ENCODE measurements at regions not wholly inside any gene's neighbourhood (a gene's known extent, or its start where the extent isn't known, plus 50 kb on each side); places are given as distances from the start of the nearest gene placed in this dataset.

GRCh38 chr2:42960842-42961180 is 168.4 kb upstream of the HAAO start:
- Mint-ChIP-seq H3K36me3 (no peaks in the 10 kb centered on the region), H3K4me3 (no peak overlapping the region), H3K9me3 (no peaks in the 10 kb centered on the region), H3K4me1 (peaks cover 18% of the 10 kb centered on the region), H3K27me3 (peaks cover 14% of the 10 kb centered on the region), H3K27ac (no peak overlapping the region)
- ATAC-seq (ENCODE audit: low read depth) (no peak), DNase-seq (no peak)
- POLR2A ChIA-PET: no interaction called here

GRCh38 chr2:42960002-42960841 is 167.8 kb upstream of the HAAO start:
- Mint-ChIP-seq H3K36me3 (no peaks in the 10 kb centered on the region), H3K27ac (no peak overlapping the region)
- no peak for ATAC-seq (ENCODE audit: low read depth)

DNA sequence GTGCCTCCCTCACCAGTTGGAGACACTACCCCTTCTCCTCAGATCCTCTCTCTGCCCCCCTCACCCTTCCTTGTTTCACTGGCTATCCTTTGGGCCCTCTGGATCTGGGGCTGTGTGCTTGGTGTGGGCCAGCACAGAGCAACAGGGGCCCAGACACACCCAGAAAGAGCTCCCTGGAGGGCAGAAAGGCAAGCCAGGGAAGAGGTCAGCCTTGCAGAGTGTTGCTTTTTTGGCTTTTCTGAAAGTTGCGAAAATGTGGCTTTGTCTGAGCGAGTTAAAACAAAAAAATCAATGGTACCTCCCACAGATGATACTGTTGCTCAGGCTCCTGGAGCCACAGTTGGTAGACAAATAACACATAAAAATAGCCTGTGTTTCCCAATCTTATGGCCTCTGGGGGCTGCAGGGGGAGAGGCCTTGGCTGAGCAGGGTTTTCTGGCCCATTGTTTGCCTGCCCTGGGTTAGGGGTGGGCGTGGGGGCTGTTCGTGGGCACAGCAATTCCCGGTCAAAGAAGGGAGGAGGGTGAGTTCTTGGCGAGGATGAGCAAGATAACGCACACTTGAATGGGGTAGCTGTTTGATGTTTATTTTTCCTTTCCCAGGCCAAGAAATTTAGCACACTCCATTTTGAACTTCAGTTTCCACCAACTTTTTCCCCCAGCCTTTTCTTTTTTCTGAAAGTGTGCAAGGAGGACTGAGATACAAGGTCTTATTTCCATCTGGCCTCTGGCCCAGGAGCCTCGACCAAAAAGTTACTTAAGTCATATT is 167.0 kb upstream of the HAAO start:
- no peak overlapping the region for H3K4me3 Mint-ChIP-seq
- no peak for ATAC-seq (ENCODE audit: low read depth)
- H3K27me3 Mint-ChIP-seq: peaks cover 14% of the 10 kb centered on the region
- no peaks in the 10 kb centered on the region for H3K36me3 Mint-ChIP-seq
- no peak for DNase-seq
- no peaks in the 10 kb centered on the region for H3K9me3 Mint-ChIP-seq
- POLR2A ChIA-PET: no interaction called here
- no peak overlapping the region for H3K27ac Mint-ChIP-seq
- H3K4me1 Mint-ChIP-seq: peaks cover 16% of the 10 kb centered on the region

More at GRCh38 chr2:42960002-42960841, 167.8 kb upstream of the HAAO start:
- Mint-ChIP-seq H3K27me3 (peaks cover 14% of the 10 kb centered on the region), H3K4me1 (peaks cover 18% of the 10 kb centered on the region), H3K9me3 (no peaks in the 10 kb centered on the region), H3K4me3 (no peak overlapping the region)
- DNase-seq: no peak
- POLR2A ChIA-PET: no interaction called here

GRCh38 chr2:42958741-42959233 is 166.4 kb upstream of the HAAO start:
- no peak for ATAC-seq (ENCODE audit: low read depth)
- peaks cover 16% of the 10 kb centered on the region for H3K4me1 Mint-ChIP-seq
- no peak for DNase-seq
- POLR2A ChIA-PET: no interaction called here
- H3K27ac Mint-ChIP-seq: no peak overlapping the region
- peaks cover 14% of the 10 kb centered on the region for H3K27me3 Mint-ChIP-seq
- H3K36me3 Mint-ChIP-seq: no peaks in the 10 kb centered on the region
- no peaks in the 10 kb centered on the region for H3K9me3 Mint-ChIP-seq
- H3K4me3 Mint-ChIP-seq: no peak overlapping the region

GRCh38 chr2:42957861-42958301 is 165.5 kb upstream of the HAAO start:
- Mint-ChIP-seq H3K4me3 (no peak overlapping the region), H3K27me3 (peaks cover 14% of the 10 kb centered on the region), H3K4me1 (peaks cover 13% of the 10 kb centered on the region), H3K36me3 (no peaks in the 10 kb centered on the region), H3K9me3 (no peaks in the 10 kb centered on the region), H3K27ac (no peak overlapping the region)
- no peak for ATAC-seq (ENCODE audit: low read depth)
- POLR2A ChIA-PET: no interaction called here
- no peak for DNase-seq

DNA sequence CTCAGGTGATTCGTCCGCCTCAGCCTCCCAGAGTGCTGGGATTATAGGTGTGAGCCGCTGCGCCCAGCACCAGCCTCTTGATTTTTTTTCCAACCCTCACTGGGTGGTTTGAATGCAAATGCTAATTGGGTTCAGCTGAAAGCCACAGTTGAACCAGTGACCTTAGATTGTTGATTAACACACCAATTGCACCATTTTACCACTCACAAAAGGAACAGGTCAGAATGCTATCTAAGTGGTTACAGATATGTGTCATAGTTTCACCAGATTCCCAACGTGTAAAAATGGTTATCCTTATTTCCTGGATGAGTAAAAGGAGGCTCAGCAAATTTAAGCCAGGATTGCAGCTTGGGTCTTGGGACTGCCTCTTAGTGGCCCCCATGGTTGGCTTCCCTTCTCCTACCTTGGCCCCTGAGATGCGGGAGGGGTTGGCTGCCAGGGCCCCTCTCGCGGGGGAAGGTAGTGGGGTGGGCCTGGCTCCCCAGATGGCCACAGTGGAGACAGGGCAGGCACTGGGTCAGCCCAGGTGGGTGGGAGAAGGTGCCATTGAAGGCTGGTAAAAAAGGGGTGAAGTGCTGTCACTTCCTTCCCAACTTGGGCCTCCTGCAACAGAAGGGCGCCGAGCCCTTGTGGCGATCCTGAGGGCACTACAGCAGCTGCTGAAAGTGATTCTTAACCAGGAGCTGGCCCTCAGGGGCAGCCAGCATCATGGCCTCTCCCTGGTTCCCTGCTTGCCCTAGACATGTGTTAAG is 164.9 kb upstream of the HAAO start:
- Mint-ChIP-seq H3K36me3 (no peaks in the 10 kb centered on the region), H3K4me1 (peaks cover 8% of the 10 kb centered on the region), H3K27ac (no peak overlapping the region), H3K27me3 (peaks cover 10% of the 10 kb centered on the region), H3K9me3 (no peaks in the 10 kb centered on the region), H3K4me3 (no peak overlapping the region)
- ATAC-seq (ENCODE audit: low read depth): no peak
- POLR2A ChIA-PET: no interaction called here
- no peak for DNase-seq

GRCh38 chr2:42954227-42954962 is 162.0 kb upstream of the HAAO start:
- Mint-ChIP-seq H3K27me3 (peaks cover 2% of the 10 kb centered on the region), H3K4me3 (no peak overlapping the region), H3K4me1 (peaks cover 2% of the 10 kb centered on the region), H3K27ac (no peak overlapping the region), H3K36me3 (no peaks in the 10 kb centered on the region), H3K9me3 (no peaks in the 10 kb centered on the region)
- ATAC-seq (ENCODE audit: low read depth) (no peak), DNase-seq (no peak)
- POLR2A ChIA-PET: no interaction called here

- no peaks in the 10 kb centered on the region for H3K9me3 Mint-ChIP-seq
- ATAC-seq (ENCODE audit: low read depth): no peak
- H3K4me1 Mint-ChIP-seq: peaks cover 3% of the 10 kb centered on the region
- peaks cover 2% of the 10 kb centered on the region for H3K27me3 Mint-ChIP-seq
- no peak overlapping the region for H3K4me3 Mint-ChIP-seq
- no peak for DNase-seq
- H3K27ac Mint-ChIP-seq: no peak overlapping the region
- POLR2A ChIA-PET: interaction anchor here (0.7 kb wide), 1 partner anchor 16 kb away, joined by 4 read pairs; no protein-coding TSS in a partner anchor
- no peaks in the 10 kb centered on the region for H3K36me3 Mint-ChIP-seq
Observed at GRCh38 chr2:42953216-42953615, 160.8 kb upstream of the HAAO start.

- H3K27me3 Mint-ChIP-seq: no peaks in the 10 kb centered on the region
- ATAC-seq (ENCODE audit: low read depth): no peak
- H3K36me3 Mint-ChIP-seq: no peaks in the 10 kb centered on the region
- peaks cover 8% of the 10 kb centered on the region for H3K4me1 Mint-ChIP-seq
- H3K27ac Mint-ChIP-seq: no peak overlapping the region
- no peak for DNase-seq
- H3K4me3 Mint-ChIP-seq: no peak overlapping the region
- POLR2A ChIA-PET: no interaction called here
- no peaks in the 10 kb centered on the region for H3K9me3 Mint-ChIP-seq
Observed at GRCh38 chr2:42951263-42951938, 159.0 kb upstream of the HAAO start.

- POLR2A ChIA-PET: no interaction called here
- no peak for ATAC-seq (ENCODE audit: low read depth)
- no peak overlapping the region for H3K4me3 Mint-ChIP-seq
Observed at GRCh38 chr2:42949125-42949524, 156.7 kb upstream of the HAAO start.

DNA sequence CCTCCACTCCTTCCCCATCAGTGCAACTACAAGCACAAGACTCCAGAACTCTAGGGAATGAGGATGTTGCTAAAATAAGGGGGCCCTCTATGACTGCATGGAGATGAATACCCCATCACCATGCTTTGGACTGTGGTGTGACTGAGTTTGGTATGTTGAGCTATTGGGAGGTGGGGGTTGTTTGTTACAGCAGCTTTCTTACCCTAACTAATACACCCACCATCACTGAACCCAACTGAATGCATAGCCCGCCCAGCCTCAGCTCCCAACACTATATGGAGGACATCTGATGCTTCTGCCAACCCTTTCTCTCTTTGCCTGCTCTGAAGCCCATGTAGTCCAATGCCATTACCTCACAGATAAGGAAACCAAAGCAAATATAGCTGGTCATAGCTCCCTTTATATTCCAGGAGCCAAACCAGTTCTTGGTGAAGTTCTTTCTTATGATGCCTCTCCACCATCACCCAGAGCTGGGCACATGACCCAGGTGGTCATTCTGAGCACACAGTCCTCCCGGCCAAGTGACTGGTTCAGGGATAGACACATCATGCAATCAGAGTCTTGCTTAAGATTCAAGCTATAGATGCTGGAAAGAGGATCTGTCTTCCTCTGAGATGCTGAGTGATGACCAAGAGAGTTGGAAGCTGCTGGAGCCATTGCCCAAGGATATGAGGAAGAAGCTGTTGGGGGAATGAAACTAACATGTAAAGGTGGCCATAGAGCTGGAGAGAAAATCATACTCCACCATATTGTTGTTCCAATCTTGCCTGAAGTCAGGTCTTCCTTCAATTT is 155.6 kb upstream of the HAAO start:
- Mint-ChIP-seq H3K27me3 (no peaks in the 10 kb centered on the region), H3K4me3 (no peak overlapping the region), H3K27ac (no peak overlapping the region), H3K36me3 (no peaks in the 10 kb centered on the region), H3K4me1 (peaks cover 8% of the 10 kb centered on the region), H3K9me3 (no peaks in the 10 kb centered on the region)
- DNase-seq: no peak
- POLR2A ChIA-PET: interaction anchor here (1.4 to 2.4 kb wide), 2 partner anchors 279 to 281 kb away, joined by 6 to 7 read pairs; partner anchors contain the start of gene ZFP36L2
- no peak for ATAC-seq (ENCODE audit: low read depth)

More at GRCh38 chr2:42949125-42949524, 156.7 kb upstream of the HAAO start:
- DNase-seq: no peak
- Mint-ChIP-seq H3K27ac (no peak overlapping the region), H3K9me3 (no peaks in the 10 kb centered on the region), H3K4me1 (peaks cover 8% of the 10 kb centered on the region), H3K27me3 (no peaks in the 10 kb centered on the region), H3K36me3 (no peaks in the 10 kb centered on the region)

All from activated naive CD8-positive, alpha-beta T cell treated with anti-CD3 and anti-CD28 coated beads, Interleukin-2, amount 10 ng/mL, durations not matched to agents 7 days and 5 days (primary cell).